Stimulated activated effector memory CD8-positive, alpha-beta T cell treated with anti-CD3 and anti-CD28 coated beads, Interleukin-12 subunit alpha, Interleukin-12 subunit beta, amount 100 ng/mL, for 72 hours (primary cell): ENCODE measurements at regions not wholly inside any gene's neighbourhood (a gene's known extent, or its start where the extent isn't known, plus 50 kb on each side); places are given as distances from the start of the nearest gene placed in this dataset.
"Not testable (repeated sequence)": the region's sequence is repeated elsewhere in the genome, so short reads cannot be mapped to it uniquely, and the experiment has no call there.

ENCODE experiments used
- ATAC-seq: fragments of 150-1000 bp; cut with Tn5 transposase; 2 replicates; pipeline ENCODE4 v1.10.0; 2021
- DNase-seq, 2 donors: peaks; one replicate each; pipeline ENCODE4 v3.0.0; 2021 to 2022; ENCODE audit warnings: low spot score in 2 of 2
- H3K27ac Mint-ChIP-seq: one replicate; pipeline ENCODE4 v1.8.0; 2022; ENCODE audit warnings: mild to moderate bottlenecking, mixed read lengths
- H3K36me3 Mint-ChIP-seq: one replicate; pipeline ENCODE4 v1.8.0; 2022; ENCODE audit warnings: mild to moderate bottlenecking, mixed read lengths
- H3K4me1 Mint-ChIP-seq: one replicate; pipeline ENCODE4 v1.8.0; 2022; ENCODE audit warnings: mixed read lengths
- H3K4me3 Mint-ChIP-seq: one replicate; pipeline ENCODE4 v1.8.0; 2022; ENCODE audit warnings: mild to moderate bottlenecking, mixed read lengths
- H3K9me3 Mint-ChIP-seq: one replicate; pipeline ENCODE4 v1.8.0; 2022; ENCODE audit warnings: mixed read lengths

- H3K36me3 Mint-ChIP-seq, result no peaks in the 10 kb centered on the region
- no peak for DNase-seq
These were observed 747.6 kb downstream of the PCDH7 start for GRCh38 chr4:31467781-31468180.

GRCh38 chr4:31474221-31474620, 754.1 kb downstream of the PCDH7 start:
- no peaks in the 10 kb centered on the region for H3K4me1 Mint-ChIP-seq
- ATAC-seq (no peak), DNase-seq (no peak)
- no peaks in the 10 kb centered on the region for H3K36me3 Mint-ChIP-seq
- H3K4me3 Mint-ChIP-seq, result no peak overlapping the region
- H3K27ac Mint-ChIP-seq, result no peak overlapping the region
- H3K9me3 Mint-ChIP-seq, result peaks cover 17% of the 10 kb centered on the region

More at GRCh38 chr4:31467781-31468180, 747.6 kb downstream of the PCDH7 start:
- peaks cover 21% of the 10 kb centered on the region for H3K9me3 Mint-ChIP-seq
- H3K4me3 Mint-ChIP-seq, result no peak overlapping the region
- H3K4me1 Mint-ChIP-seq, result no peaks in the 10 kb centered on the region
- no peak for ATAC-seq
- H3K27ac Mint-ChIP-seq, result no peak overlapping the region

- DNase-seq (no peak), ATAC-seq (no peak)
- Mint-ChIP-seq H3K4me3 (no peak overlapping the region), H3K9me3 (peaks cover under 1% of the 10 kb centered on the region), H3K4me1 (no peaks in the 10 kb centered on the region), H3K36me3 (no peaks in the 10 kb centered on the region), H3K27ac (no peak overlapping the region)
These were observed 762.5 kb downstream of the PCDH7 start for GRCh38 chr4:31482691-31483090.

- not testable (repeated sequence) for H3K27ac Mint-ChIP-seq, H3K36me3 Mint-ChIP-seq, ATAC-seq, DNase-seq, H3K4me3 Mint-ChIP-seq, H3K4me1 Mint-ChIP-seq
- H3K9me3 Mint-ChIP-seq, result peaks cover 16% of the 10 kb centered on the region
These were observed 779.0 kb downstream of the PCDH7 start for GRCh38 chr4:31499216-31499615.

- no peaks in the 10 kb centered on the region for H3K4me1 Mint-ChIP-seq
- ATAC-seq, result no peak
- H3K4me3 Mint-ChIP-seq, result no peak overlapping the region
- DNase-seq, result no peak
- H3K36me3 Mint-ChIP-seq, result no peaks in the 10 kb centered on the region
- peaks cover 23% of the 10 kb centered on the region for H3K9me3 Mint-ChIP-seq
- H3K27ac Mint-ChIP-seq, result no peak overlapping the region
These were observed 796.4 kb downstream of the PCDH7 start for GRCh38 chr4:31516520-31516919.

GRCh38 chr4:31518796-31519250, 798.7 kb downstream of the PCDH7 start:
- DNase-seq (no peak), ATAC-seq (no peak)
- Mint-ChIP-seq H3K27ac (no peak overlapping the region), H3K4me3 (no peak overlapping the region), H3K36me3 (no peaks in the 10 kb centered on the region), H3K9me3 (peaks cover 20% of the 10 kb centered on the region), H3K4me1 (no peaks in the 10 kb centered on the region)

- ATAC-seq (peak; percentile 13), DNase-seq (no peak)
- H3K4me3 Mint-ChIP-seq, result no peak overlapping the region
- H3K9me3 Mint-ChIP-seq, result peaks cover 19% of the 10 kb centered on the region
- H3K4me1 Mint-ChIP-seq, result no peaks in the 10 kb centered on the region
- no peaks in the 10 kb centered on the region for H3K36me3 Mint-ChIP-seq
- H3K27ac Mint-ChIP-seq, result no peak overlapping the region
These were observed 810.4 kb downstream of the PCDH7 start for GRCh38 chr4:31530555-31530954.

- DNase-seq, result no peak
- Mint-ChIP-seq H3K36me3 (no peaks in the 10 kb centered on the region), H3K4me3 (no peak overlapping the region), H3K4me1 (no peaks in the 10 kb centered on the region), H3K27ac (no peak overlapping the region), H3K9me3 (peaks cover 18% of the 10 kb centered on the region)
- no peak for ATAC-seq
These were observed 818.7 kb downstream of the PCDH7 start for GRCh38 chr4:31538877-31539276.

GRCh38 chr4:31539284-31540069, 819.3 kb downstream of the PCDH7 start:
- DNase-seq (no peak), ATAC-seq (peak; percentile 8)
- H3K4me3 Mint-ChIP-seq, result no peak overlapping the region
- H3K27ac Mint-ChIP-seq, result no peak overlapping the region
- no peaks in the 10 kb centered on the region for H3K36me3 Mint-ChIP-seq
- no peaks in the 10 kb centered on the region for H3K4me1 Mint-ChIP-seq
- peaks cover 17% of the 10 kb centered on the region for H3K9me3 Mint-ChIP-seq

GRCh38 chr4:31545330-31545729, 825.2 kb downstream of the PCDH7 start:
- no peaks in the 10 kb centered on the region for H3K36me3 Mint-ChIP-seq
- H3K9me3 Mint-ChIP-seq, result peaks cover 8% of the 10 kb centered on the region
- H3K27ac Mint-ChIP-seq, result no peak overlapping the region
- no peaks in the 10 kb centered on the region for H3K4me1 Mint-ChIP-seq
- ATAC-seq (no peak), DNase-seq (no peak)
- no peak overlapping the region for H3K4me3 Mint-ChIP-seq

- H3K27ac Mint-ChIP-seq, result no peak overlapping the region
- H3K36me3 Mint-ChIP-seq, result no peaks in the 10 kb centered on the region
- H3K4me3 Mint-ChIP-seq, result no peak overlapping the region
- ATAC-seq (no peak), DNase-seq (no peak)
- peaks cover 8% of the 10 kb centered on the region for H3K9me3 Mint-ChIP-seq
- H3K4me1 Mint-ChIP-seq, result no peaks in the 10 kb centered on the region
These were observed 825.6 kb downstream of the PCDH7 start for GRCh38 chr4:31545755-31546154.

GRCh38 chr4:31548021-31548420, 827.9 kb downstream of the PCDH7 start:
- no peak for ATAC-seq
- H3K36me3 Mint-ChIP-seq, result no peaks in the 10 kb centered on the region
- DNase-seq, result no peak
- no peaks in the 10 kb centered on the region for H3K4me1 Mint-ChIP-seq
- H3K27ac Mint-ChIP-seq, result no peak overlapping the region
- H3K4me3 Mint-ChIP-seq, result no peak overlapping the region
- H3K9me3 Mint-ChIP-seq, result peaks cover 7% of the 10 kb centered on the region

- H3K4me1 Mint-ChIP-seq, result no peaks in the 10 kb centered on the region
- DNase-seq, result no peak
- no peak overlapping the region for H3K27ac Mint-ChIP-seq
- H3K9me3 Mint-ChIP-seq, result peaks cover 4% of the 10 kb centered on the region
- no peak overlapping the region for H3K4me3 Mint-ChIP-seq
- no peak for ATAC-seq
- no peaks in the 10 kb centered on the region for H3K36me3 Mint-ChIP-seq
These were observed 828.7 kb downstream of the PCDH7 start for GRCh38 chr4:31548823-31549222.

GRCh38 chr4:31549256-31549655, 829.1 kb downstream of the PCDH7 start:
- no peak overlapping the region for H3K4me3 Mint-ChIP-seq

GRCh38 chr4:31557437-31557836, 837.3 kb downstream of the PCDH7 start:
- H3K4me3 Mint-ChIP-seq, result no peak overlapping the region
- H3K4me1 Mint-ChIP-seq, result no peaks in the 10 kb centered on the region
- no peaks in the 10 kb centered on the region for H3K36me3 Mint-ChIP-seq
- DNase-seq (no peak), ATAC-seq (no peak)
- H3K27ac Mint-ChIP-seq, result no peak overlapping the region
- peaks cover 24% of the 10 kb centered on the region for H3K9me3 Mint-ChIP-seq

More at GRCh38 chr4:31549256-31549655, 829.1 kb downstream of the PCDH7 start:
- Mint-ChIP-seq H3K4me1 (no peaks in the 10 kb centered on the region), H3K36me3 (no peaks in the 10 kb centered on the region), H3K27ac (no peak overlapping the region), H3K9me3 (peaks cover 4% of the 10 kb centered on the region)
- no peak for DNase-seq
- ATAC-seq, result no peak

- no peak for DNase-seq
- no peak for ATAC-seq
- peaks cover 9% of the 10 kb centered on the region for H3K9me3 Mint-ChIP-seq
- no peaks in the 10 kb centered on the region for H3K4me1 Mint-ChIP-seq
- H3K4me3 Mint-ChIP-seq, result no peak overlapping the region
- no peak overlapping the region for H3K27ac Mint-ChIP-seq
- no peaks in the 10 kb centered on the region for H3K36me3 Mint-ChIP-seq
These were observed 853.4 kb downstream of the PCDH7 start for GRCh38 chr4:31573554-31573953.
